HEK293T (cell line): ENCODE measurements at regions not wholly inside any gene's neighbourhood (a gene's known extent, or its start where the extent isn't known, plus 50 kb on each side); places are given as distances from the start of the nearest gene placed in this dataset.

Experiments
- CTCF ChIA-PET: fragments of 350-600 bp; formaldehyde crosslinking; extraction: SDS; loops from one replicate; lab custom pipeline; 2021; ENCODE audit warnings: antibody characterized with exemption, inconsistent platforms; lab: Yijun Ruan, JAX
- POLR2A ChIA-PET: fragments of 350-600 bp; formaldehyde crosslinking; extraction: SDS; loops from one replicate; lab custom pipeline; 2020; ENCODE audit warnings: antibody characterized with exemption, inconsistent platforms; lab: Yijun Ruan, JAX
- DNase-seq: peaks from one replicate; pipeline ENCODE4 v3.0.0; 2012; ENCODE audit warnings: mixed read lengths; ENCODE audit errors: extremely low spot score
- ARNT ChIP-seq: fragments of 450-650 bp; IDR thresholded peaks from 2 replicates; pipeline ENCODE4 v1.6.1; 2017; ENCODE audit warnings: mild to moderate bottlenecking
- BHLHE40 ChIP-seq: fragments of 450-650 bp; IDR thresholded peaks from 2 replicates; pipeline ENCODE4 v1.6.1; 2016; ENCODE audit warnings: mild to moderate bottlenecking, moderate library complexity, borderline replicate concordance
- CTBP1 ChIP-seq: fragments of 450-650 bp; IDR thresholded peaks from 2 replicates; pipeline ENCODE4 v1.6.1; 2016; ENCODE audit warnings: borderline replicate concordance
- ELF4 ChIP-seq: fragments of 450-650 bp; IDR thresholded peaks from 2 replicates; pipeline ENCODE4 v1.6.1; 2017; ENCODE audit warnings: antibody characterized with exemption
- FOXA1 ChIP-seq: fragments of 450-650 bp; IDR thresholded peaks from 2 replicates; pipeline ENCODE4 v1.6.1; 2016; ENCODE audit warnings: mild to moderate bottlenecking
- FOXK2 ChIP-seq: fragments of 450-650 bp; IDR thresholded peaks from 2 replicates; pipeline ENCODE4 v1.6.1; 2016; ENCODE audit warnings: mild to moderate bottlenecking
- FOXM1 ChIP-seq: fragments of 450-650 bp; IDR thresholded peaks from 2 replicates; pipeline ENCODE4 v1.6.1; 2017; ENCODE audit warnings: mild to moderate bottlenecking, borderline replicate concordance
- HDGF ChIP-seq: fragments of 450-650 bp; IDR thresholded peaks from 2 replicates; pipeline ENCODE4 v1.6.1; 2017; ENCODE audit warnings: antibody characterized with exemption, borderline replicate concordance
- L3MBTL2 ChIP-seq: fragments of 450-650 bp; conservative IDR thresholded peaks from 2 replicates; pipeline ENCODE4 v1.6.1; 2016; ENCODE audit warnings: mild to moderate bottlenecking
- LEF1 ChIP-seq: fragments of 450-650 bp; IDR thresholded peaks from 2 replicates; pipeline ENCODE4 v1.6.1; 2017; ENCODE audit warnings: mild to moderate bottlenecking, borderline replicate concordance
- NFRKB ChIP-seq: fragments of 450-650 bp; IDR thresholded peaks from 2 replicates; pipeline ENCODE4 v1.6.1; 2016; ENCODE audit warnings: mild to moderate bottlenecking, moderate library complexity
- SP1 ChIP-seq: fragments of 450-650 bp; IDR thresholded peaks from 2 replicates; pipeline ENCODE4 v1.6.1; 2017
- SUZ12 ChIP-seq: fragments of 450-650 bp; IDR thresholded peaks from 2 replicates; pipeline ENCODE4 v1.6.1; 2016; ENCODE audit warnings: mild to moderate bottlenecking
- TARDBP ChIP-seq: fragments of 450-650 bp; IDR thresholded peaks from 2 replicates; pipeline ENCODE4 v1.6.1; 2016
- ZNF384 ChIP-seq: fragments of 450-650 bp; IDR thresholded peaks from 2 replicates; pipeline ENCODE4 v1.6.1; 2016
- TF ChIP-seq, protein P1 (sequence below): fragments of 450-650 bp; IDR thresholded peaks from 2 replicates; pipeline ENCODE4 v1.6.1; 2016

DNA sequence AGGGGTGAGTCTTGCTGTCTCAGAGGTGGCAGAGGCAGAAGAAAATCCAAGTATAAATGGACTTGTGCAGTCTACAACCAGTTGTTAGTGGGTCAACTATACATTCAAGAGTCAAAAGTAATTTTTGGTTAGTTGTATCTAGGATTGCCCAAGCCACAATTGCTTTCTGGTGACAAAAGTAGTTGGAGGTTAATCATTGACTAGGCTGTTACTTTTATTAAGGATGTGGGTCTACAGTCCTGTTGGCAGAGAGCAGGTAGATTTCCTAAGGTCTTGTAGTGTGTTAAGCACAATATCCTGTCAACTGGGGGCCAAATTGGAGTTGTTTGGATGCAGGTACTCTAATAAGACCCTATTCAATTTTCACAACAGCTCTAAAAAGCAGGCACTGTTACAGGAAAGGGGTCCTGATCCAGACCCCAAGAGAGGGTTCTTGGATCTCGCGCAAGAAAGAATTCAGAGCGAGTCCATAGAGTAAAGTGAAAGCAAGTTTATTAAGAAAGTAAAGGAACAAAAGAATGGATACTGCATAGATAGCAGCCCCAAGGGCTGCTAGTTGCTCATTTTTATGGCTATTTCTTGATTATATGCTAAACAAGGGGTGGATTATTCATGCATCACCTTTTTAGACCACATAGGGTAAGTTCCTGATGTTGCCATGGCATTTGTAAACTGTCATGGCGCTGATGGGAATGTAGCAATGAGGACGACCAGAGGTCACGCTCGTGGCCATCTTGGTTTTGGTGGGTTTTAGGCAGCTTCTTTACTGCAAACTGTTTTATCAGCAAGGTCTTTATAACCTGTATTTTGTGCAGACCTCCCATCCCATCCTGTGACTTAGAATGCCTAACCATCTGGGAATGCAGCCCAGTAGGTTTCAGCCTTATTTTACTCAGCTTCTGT is 232.6 kb upstream of the SRRM4 start:
- ChIA-PET POLR2A (no interaction called here), CTCF (no interaction called here)
- DNase-seq = no peak
- no peak for TF ChIP-seq HDGF
- TF ChIP-seq ZNF384 = no peak
- no peak for TF ChIP-seq ARNT
- no peak for TF ChIP-seq FOXK2
- no peak for TF ChIP-seq ELF4
- TF ChIP-seq FOXM1 = no peak
- TF ChIP-seq NFRKB = no peak
- TF ChIP-seq SP1 = no peak
- no peak for TF ChIP-seq TARDBP
- TF ChIP-seq SUZ12 = no peak
- no peak for TF ChIP-seq CTBP1

DNA sequence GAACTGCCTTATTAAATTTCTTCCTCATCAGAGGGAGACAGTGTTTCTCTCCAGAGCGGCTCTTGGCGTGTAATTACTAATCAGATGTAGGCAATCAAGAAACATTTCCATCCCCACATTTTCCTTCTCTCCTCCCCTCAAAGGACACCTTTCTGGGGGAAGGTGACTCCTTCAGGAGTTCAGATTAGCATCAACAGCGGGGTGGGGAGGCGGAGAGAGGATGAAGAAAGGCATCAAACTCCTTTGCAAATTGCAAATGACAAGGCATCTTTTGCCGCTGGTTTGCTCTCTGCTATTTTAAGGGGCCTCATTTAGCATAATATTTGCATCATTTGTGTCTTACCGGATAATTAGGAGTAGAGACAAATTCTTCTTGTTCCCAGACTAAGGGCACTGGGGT is 231.7 kb upstream of the SRRM4 start:
- TF ChIP-seq L3MBTL2 = no peak
- no peak for DNase-seq
- CTCF ChIA-PET = no interaction called here
- POLR2A ChIA-PET = no interaction called here

DNA sequence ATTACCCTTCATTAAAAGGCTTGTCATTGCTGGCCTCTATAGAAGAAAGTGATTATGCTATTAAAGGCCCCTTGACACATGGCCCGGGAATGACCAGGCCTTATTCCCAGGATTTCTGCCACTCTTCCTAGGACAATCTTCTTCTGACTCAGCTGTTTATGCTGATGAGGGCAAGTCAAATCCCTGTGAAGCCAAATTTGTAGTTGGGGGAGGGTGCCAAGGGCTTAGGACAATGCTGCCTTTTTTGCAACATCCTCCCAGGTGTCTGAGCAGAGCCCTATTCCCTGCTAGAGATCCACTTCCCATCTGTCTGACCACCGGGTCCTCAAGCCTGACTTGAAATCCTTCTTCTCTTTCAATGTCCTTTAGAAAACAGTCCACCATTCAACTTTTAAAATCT is 230.7 kb upstream of the SRRM4 start:
- CTCF ChIA-PET = no interaction called here
- POLR2A ChIA-PET = no interaction called here
- DNase-seq = no peak
- no peak for TF ChIP-seq L3MBTL2

DNA sequence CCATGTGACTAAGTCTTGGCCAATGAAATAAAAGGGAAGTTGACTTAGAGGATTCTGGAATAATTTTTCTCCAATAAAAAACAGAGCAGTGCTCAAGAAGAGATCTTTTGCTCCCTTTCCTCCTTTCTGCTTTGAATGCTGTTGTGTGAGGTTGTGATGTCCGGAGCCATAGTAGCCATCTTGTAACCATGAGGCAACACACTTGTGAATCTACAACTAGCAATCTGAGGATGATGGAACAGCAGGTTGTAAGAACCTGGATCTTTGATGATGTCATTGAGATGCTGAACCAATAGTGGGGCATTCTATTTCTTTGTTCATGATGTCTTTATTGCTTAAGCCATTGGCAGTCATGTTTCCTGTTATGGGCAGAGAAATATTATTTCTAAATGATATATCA is 230.0 kb upstream of the SRRM4 start:
- TF ChIP-seq BHLHE40 (no peak), SUZ12 (no peak), LEF1 (no peak), ZNF384 (no peak), SP1 (no peak), TARDBP (no peak), ELF4 (no peak), ARNT (no peak), L3MBTL2 (no peak), NFRKB (no peak)
- TF ChIP-seq, protein P1, sequence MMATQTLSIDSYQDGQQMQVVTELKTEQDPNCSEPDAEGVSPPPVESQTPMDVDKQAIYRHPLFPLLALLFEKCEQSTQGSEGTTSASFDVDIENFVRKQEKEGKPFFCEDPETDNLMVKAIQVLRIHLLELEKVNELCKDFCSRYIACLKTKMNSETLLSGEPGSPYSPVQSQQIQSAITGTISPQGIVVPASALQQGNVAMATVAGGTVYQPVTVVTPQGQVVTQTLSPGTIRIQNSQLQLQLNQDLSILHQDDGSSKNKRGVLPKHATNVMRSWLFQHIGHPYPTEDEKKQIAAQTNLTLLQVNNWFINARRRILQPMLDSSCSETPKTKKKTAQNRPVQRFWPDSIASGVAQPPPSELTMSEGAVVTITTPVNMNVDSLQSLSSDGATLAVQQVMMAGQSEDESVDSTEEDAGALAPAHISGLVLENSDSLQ = no peak
- DNase-seq = no peak
- CTCF ChIA-PET = no interaction called here
- POLR2A ChIA-PET = no interaction called here

DNA sequence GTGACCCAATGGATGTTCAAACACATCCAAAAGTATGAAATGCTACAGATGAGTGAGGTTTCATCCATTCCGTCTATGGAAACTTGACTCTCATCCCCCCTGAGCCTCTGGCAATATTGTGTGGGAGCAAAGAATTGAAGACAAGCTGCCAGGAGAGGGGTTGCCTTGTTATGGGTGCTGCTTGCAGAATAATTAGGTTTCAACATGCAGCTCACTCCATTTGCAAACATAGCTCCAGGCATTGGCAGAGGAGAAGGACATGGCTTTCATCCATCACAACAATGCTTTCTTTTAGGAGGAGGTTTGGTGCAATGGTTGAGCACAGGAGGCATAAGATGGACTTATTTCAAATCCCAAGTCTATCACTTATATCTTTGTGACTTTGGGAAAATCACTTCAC is 220.7 kb upstream of the SRRM4 start:
- ChIA-PET POLR2A (no interaction called here), CTCF (no interaction called here)
- no peak for DNase-seq
- TF ChIP-seq ZNF384 (no peak), FOXM1 (no peak), TARDBP (no peak)
- TF ChIP-seq, protein P1 = no peak

DNA sequence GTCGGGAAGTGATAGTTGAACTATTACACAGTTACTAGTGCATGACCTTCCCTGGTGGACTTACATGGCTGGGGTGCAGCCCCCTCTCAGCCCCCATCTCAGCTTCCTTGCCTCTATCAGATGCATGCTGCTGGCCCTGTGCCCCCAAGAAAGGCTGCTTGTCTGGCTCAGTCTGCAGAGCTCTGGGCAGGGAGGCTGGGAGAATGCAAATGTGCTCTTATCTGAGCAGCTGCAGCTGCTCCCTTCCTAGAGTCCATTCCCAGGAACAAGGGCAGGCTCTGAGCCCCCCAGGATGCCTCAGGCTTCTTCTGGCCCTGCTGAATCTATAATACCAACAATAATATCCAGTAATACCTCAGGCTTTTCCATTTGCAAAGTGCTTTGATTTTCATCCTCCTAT is 218.1 kb upstream of the SRRM4 start:
- POLR2A ChIA-PET = no interaction called here
- DNase-seq = no peak
- TF ChIP-seq SP1 (no peak), LEF1 (no peak), CTBP1 (no peak), FOXM1 (no peak), FOXK2 (no peak), ZNF384 (no peak), NFRKB (no peak), ELF4 (no peak), TARDBP (no peak), SUZ12 (no peak), FOXA1 (no peak), HDGF (no peak), BHLHE40 (no peak), ARNT (no peak), L3MBTL2 (no peak)
- TF ChIP-seq, protein P1 = no peak
- CTCF ChIA-PET = no interaction called here

DNA sequence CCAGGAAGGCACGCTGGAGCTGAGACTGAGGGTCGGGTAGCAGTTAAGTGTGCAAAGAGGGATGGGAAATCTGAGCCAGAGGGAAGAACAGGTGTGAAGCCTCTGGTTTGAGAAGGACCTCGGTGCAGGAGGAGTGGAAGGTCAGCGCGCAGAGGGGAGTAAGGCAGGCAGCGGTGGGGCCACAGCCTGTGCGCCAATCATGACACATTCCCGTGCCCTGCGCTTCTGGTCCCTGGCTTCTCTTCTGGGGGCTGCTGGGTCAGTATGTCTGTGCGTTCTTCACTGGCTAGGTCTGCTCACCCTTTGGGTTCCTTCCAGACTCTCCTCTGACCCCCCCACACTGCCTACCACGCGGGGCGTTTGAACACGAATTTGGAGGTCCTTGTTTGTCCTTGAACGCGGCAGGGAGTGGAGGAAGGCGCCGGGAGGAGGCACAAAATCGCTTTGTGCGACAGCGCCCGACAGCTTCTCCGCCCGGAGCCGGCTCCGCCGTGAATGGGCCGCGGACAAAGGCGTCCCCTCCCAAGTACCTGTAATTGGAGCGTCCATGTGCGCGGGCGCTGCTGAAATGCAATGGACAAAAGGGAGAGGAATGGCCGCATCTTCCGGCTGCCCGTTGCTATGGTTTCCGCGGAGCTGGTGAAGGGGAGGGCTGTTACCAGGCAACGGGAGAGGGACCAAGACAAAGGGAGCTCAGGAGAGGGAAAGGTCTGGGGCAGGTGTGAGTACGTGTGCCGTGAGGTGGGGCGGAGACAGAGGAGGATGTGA is 207.2 kb upstream of the SRRM4 start:
- CTCF ChIA-PET = no interaction called here
- no peak for DNase-seq
- no peak for TF ChIP-seq HDGF
- no peak for TF ChIP-seq SP1
- no peak for TF ChIP-seq ARNT
- no peak for TF ChIP-seq TARDBP
- no peak for TF ChIP-seq FOXK2
- TF ChIP-seq FOXA1 = no peak
- TF ChIP-seq CTBP1 = no peak
- TF ChIP-seq LEF1 = no peak
- no peak for TF ChIP-seq SUZ12
- no peak for TF ChIP-seq ZNF384
- no peak for TF ChIP-seq ELF4
- TF ChIP-seq BHLHE40 = no peak
- no peak for TF ChIP-seq NFRKB
- no peak for TF ChIP-seq L3MBTL2
- TF ChIP-seq, protein P1 = no peak
- no peak for TF ChIP-seq FOXM1
- POLR2A ChIA-PET = no interaction called here
